GM21723 (cell line): ENCODE measurements at regions not wholly inside any gene's neighbourhood (a gene's known extent, or its start where the extent isn't known, plus 50 kb on each side); places are given as distances from the start of the nearest gene placed in this dataset.
"Not testable (repeated sequence)": the region's sequence is repeated elsewhere in the genome, so short reads cannot be mapped to it uniquely, and the experiment has no call there.

Source experiments
- ATAC-seq: cut with Tn5 transposase; IDR thresholded peaks from one replicate; pipeline ENCODE4 v1.9.1; 2021; ENCODE audit warnings: mild to moderate bottlenecking, moderate library complexity; ENCODE audit not compliant: unreplicated experiment

DNA sequence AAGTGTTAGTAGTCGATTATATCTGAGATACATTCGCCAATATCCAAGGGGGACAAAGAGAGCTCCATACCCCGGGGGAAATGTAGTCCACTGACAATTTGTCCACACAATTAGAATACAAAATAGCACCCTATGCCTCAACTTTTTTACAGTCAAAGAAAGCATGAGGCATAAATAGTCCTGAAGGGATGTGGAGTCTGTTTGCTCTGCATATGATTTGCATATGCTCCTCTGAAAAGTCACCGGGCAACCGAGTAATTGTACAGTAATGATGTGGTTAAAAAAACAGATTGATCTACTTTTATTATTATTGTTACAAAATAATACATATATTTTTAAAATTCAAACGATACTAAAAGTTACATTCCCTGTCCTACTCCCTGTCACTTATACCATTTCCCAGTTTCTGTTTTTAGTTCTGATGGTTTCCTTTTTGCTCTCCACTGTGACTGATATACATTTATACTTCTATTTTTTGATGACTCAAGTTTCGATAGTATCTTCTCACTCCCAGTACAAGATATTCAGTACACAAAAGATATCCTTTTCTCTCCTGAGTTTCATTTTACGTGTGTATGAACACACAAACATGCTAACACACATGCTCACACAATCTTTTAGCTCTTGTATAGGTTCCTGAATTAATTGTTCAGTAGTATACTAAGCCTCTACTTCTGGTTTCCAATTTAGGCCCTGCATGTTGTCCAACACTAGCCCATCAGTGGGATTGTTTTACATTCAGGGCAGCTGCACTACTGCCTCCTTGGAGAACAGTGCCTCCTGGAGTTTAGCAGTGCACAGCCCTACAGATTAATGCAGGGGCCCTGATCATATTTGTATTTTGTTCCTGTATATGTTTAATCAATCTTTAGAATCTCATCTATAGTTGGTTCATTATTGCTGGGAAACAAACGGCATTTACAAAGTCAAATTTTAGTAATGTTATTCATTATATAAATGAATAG, 130.9 kb downstream of the TES start:
- ATAC-seq: peak; percentile 56

DNA sequence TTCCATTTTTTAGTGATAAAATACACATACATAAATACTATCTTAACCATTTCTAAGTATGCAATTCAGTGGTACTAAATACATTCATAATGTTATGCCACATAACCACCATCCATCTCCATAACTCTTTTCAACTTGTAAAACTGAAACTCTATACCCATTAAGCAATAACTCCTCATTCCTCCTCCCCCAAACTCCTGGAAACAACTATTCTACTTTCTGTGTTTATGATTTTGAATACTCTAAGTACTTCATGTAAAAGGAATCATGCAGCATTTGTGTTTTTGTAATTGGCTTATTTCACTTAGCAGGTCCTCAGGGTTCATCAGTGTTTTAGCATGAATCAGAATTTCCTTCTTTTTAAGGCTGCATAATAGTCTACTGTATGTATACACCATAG, 131.8 kb downstream of the TES start:
- no peak for ATAC-seq

DNA sequence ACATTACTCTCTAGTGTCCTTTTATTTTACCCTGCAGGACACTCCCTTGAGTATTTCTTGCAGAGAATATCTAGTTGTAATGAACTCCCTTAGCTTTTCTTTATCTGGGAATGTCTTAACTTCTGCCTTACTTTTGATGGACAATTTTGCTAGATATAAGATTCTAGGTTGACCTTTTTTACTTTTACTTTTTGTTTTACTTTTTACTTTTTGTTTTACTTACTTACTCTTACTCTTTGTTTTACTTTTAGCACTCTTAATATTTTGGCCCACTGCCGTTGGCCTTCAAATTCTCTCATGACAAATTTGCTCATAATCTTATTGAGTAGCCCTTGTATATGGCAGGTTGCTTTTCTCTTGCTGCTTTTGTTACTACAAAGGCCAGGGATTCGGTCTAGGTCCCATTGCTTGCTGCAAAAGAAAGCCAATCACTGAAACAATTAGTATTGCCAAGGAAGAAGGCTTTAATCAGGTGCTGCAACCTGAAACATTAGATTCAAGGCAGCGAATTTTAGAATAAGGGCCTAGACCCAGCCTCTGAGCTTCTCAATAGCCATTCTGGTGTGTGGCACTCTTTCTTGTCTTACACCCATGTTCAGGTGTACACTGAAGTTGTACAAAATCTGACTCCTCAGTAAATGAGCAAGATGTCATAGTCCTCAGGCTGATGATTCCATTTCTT, 137.0 kb downstream of the TES start:
- ATAC-seq: no peak

DNA sequence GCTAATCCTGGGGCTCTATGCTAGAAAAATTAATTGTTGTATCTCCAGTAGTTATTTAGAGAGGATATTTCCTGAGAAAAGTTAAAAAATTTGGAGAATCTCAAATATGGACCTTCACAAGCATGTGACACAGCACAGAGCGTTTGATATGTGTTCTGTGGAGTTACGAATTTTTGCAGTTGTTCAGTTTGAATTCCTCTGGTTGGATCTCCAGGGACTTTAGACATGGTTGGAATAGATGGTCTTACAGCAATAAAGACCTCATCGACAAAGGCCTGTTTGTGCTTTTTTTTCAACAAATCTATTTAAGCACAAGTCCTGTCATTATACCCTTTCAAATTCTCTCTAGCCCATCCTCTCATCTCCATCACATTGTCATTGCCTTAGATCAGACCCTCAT, 138.0 kb downstream of the TES start:
- no peak for ATAC-seq

DNA sequence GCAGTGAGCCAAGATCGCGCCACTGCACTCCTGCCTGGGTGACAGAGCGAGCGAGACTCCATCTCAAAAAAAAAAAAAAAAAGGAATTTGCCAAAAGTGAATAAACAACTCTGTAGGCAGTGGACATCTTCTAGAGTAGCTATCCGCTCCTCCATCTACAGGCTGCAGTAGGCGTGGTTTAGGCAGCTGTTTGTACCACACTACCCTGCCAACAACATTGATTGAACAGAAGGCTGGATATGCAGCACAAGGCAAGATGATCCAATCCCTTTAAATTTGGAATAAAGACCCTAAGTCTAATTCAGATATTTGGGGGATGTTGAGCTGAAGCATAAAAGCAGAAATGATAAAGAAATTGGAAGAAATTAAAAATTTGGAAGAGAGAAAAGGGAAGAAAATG, 141.6 kb downstream of the TES start:
- no peak for ATAC-seq

DNA sequence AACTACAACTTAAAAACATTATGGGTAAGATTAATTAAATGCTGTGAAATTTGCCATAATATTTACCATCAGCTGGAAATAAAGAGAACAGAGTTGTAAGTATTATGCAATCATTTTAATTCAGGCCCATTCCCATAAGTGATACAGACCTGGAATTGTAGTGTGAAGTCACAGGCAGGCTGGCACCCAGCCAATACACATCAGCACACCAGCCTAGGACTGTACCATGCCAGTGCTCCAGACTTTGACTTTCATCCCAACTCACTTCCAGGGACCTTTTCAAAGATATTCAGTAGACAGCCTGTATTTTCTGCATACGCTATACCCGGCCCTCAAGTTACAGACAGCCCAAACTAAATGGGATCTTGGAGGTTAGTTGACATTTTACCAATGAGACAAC, 143.3 kb downstream of the TES start:
- ATAC-seq: no peak

DNA sequence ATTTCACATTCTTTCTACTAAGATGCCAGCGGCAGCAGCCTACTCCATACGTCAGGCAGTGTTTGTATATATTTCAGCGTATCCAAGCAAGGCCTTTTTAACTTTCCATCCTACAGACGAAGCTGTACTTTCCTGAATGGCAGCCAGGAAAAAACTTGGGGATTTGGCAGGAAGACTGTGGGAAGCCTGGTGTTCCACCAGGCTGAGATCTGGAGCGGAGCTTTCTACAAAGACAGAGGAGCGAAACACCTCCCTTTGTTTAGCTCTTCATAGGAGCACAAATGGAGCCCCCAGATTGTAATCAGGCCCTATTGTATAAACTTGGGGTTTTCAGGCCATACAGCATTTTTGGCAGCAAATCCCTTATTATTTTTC, 143.8 kb downstream of the TES start:
- ATAC-seq: no peak

DNA sequence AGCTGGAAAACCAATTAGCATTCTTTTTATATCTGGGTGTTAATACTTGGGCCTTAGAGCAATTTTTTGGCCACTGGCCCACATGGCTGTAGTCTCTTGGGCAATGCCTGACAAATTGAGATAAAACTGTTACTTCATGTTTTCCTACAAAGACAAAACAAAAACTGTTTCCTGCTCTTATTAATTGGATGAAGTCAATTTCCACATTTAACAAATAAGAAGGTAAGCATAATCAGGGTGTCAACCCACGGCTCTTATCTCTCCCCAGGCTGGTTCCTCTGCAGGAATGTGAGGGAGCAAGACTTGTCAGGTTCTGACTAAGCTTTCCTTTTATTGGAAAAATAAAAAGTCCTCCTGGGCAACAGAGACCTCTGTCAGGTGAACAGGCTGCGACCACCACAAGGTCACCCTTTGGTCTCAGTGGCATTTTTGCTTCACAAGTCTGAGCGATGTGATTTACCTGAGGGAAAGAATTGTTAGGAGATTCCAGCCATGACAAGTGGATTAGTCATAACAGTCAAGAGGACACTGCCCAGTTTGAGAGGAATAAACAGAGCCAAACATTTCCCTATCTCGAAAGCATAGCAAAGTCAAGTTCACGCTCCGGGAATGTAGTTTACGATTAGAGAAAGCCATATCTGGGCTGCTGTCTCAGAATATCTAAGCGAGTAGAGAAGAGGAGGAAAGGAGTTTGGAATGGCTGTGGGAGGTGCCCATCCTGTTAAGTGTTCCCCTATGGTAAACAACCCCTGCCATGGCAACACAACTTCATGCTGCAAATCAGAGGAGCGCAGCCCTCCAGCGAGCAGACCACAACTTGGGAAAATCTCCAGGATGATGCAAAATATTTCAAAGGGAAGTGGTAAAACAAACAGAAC, 144.4 kb downstream of the TES start:
- no peak for ATAC-seq

DNA sequence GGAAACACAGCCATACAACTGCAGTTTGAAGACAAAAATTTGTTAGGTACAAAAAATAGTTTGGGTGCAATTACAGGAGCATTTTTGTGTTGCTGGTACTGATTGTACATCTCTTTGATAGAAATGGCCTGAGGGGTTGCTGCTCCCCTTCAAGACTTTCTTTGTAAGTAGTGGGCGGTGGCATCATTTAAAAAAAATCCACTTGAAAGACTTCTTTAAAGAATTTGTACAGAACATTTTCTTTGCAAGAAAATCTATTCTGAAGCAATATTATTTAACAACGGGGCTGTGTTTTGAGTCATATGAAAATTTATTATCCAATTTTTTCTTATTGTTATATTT, 144.1 kb upstream of the CAV2 start:
- ATAC-seq: no peak

DNA sequence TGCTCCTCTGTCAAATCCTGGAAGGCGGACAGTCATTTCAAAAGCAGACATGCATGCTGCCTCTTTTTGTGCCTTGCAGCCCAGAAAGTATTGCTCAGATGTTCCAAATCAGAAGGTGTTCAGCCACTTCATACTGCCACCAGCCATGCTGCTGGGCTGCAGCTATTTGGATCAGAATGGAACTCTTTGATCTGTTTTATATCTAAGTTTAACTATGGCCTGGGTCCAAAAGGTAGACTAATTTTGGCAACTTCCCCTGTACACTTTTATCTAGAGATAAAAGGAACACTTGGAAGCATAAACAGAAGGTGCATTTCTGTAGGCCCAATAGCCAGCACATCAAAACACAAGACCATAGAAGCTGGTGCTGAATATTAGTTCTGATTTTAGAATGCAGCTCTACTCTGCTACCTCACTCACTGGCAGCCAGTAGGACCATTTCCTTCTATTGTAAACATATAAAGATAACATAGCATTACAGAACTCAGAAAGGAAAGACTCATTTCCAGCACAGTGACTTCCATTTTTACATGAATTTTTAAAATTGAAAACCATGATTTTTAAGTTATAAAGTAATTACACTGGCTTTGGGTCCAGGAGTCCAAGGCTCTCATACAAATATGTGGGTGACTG, 143.1 kb upstream of the CAV2 start:
- ATAC-seq: no peak

DNA sequence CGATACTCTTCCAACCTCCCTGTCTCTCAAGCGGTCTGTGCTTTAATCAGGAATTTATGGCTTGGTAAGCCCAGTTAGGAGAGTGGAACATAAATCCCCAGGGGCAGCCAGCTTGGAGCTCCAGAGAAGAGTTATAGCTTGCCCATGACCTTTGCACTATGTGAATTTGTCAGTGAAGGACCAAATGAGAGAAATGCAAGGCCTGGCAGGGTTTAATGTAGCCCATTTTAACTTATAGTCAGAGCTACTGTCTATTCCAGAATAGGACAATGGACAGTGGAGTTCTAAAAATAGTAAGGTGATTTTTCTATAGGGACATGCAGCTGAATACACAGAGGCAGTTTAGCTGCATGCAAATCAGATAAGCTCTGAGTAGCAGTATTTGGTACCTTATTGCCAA, 142.6 kb upstream of the CAV2 start:
- no peak for ATAC-seq

DNA sequence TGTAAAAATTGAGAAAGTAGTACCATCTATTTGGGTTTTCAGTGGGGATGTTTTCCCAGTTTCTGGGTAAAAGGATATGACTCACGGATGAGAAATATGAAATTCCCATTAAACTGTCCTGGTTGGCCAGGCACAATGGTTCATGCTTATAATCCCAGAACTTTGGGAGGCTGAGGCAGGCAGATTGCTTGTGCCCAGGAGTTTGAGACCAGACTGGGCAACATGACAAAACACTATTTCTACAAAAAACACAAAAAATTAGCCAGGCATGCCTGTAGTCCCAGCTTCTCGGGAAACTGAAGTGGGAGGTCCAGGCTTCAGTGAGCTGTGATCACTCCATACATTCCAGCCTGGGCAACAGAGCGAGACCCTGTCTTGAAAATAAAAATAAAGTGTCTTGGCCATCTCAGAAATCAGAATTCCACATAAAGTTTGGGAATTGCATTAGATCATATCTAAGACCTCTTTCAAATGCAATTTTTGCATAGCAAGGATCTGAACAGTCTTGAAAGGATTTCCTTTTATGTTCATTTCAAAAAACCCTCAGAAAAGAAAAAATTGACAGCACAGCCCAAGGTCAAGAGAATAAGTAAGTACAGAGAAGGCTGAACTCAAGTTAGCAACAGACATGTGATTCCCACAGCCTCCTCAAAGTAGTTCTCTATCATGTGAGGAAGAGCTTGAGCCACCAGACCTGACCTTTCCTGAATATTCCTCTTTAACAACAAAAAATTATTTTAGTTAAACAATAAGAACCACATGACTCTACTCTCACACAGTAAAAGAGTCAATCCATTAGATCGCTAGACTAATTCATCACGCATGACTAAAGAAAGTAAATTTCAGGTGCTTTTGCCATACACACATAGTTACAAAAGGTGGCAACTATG, 141.5 kb upstream of the CAV2 start:
- ATAC-seq: no peak

DNA sequence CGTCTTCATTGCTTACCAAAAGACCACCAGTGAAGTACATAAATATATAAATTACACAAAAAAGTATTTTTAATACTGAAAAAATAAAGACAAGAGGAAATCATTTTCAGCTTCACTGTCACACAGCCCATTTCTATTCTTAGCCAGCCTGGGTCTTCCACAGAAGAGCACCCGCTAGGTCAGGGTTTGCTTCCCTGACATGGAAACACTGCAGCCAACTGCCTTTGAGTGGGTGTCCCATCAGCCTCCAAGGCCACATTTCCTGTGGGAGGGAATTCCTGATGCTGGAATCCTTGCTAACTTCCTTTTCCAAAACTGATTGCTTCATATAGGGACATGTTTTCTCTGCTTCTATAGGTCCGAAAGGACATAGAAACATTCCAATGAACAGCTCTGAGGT, 137.8 kb upstream of the CAV2 start:
- no peak for ATAC-seq

DNA sequence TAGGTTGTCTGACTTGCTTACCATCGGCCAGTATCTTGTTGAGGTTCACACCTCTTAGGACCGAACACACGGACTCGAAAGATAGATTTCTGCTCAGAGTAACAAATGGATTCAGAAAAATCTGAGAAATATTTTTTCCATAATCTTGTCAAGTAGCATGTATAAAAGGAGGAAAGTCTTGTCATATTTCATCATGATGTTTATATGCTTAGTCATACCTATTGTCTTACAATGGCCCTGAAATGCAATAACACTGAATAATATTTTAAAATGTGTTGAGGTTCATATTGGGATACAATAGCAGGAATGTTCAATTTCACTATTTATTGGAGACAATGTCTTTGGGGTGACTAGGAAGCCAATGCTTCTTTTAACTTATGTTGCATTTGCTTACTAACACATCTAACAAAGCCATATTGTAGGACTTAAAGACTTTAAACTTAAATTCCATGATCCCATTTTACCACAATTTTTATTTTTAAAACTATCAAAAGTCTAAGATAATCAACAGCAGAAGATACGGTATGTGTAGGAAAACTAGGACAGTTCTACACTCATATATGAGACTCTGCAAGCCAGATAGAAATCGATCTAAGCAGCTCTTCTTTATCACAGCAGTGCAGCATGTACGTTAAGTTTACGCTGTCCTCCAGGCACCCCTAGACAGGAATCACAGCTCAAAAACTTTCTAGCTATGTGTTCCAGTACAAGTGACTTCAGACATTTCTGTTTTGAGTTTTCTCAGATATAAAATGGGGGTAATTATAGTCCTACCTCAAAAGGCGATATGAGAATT, 135.7 kb upstream of the CAV2 start:
- ATAC-seq: no peak

DNA sequence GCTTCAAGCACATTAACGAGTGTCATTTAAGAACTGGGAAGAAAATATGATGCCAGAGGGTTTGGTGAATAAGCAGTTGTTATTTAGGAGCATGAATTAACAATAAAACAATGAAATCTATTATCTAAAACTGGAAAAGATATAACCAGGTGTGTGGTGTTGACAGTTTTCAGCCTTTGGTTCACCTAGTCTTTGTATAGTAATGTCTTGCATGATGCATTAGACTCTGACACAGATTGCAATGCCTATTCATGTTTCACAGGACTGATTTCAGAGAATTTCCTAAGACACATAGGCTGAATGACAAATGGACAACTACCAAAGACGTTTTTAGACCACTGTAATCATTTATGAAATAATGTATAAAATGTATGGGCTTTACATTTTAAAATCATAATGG, 135.1 kb upstream of the CAV2 start:
- no peak for ATAC-seq

DNA sequence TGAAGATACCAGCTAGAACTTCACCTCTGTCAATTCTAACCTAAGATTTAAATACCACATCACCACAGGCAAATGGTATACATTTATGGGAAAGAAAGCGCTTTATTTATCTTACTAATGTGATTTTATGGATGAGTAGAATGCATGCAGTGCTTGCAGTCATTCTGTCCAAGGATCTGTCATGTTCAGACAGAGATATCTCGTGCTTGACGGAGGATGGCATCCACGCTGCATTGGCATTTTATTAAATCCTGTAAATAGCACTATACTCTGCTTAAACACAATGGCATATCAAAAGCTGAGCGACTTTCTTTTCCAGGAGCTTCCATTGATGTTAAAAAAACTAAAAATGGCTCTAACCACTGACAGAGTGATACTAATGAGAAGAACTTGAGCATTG, 133.7 kb upstream of the CAV2 start:
- ATAC-seq: no peak

DNA sequence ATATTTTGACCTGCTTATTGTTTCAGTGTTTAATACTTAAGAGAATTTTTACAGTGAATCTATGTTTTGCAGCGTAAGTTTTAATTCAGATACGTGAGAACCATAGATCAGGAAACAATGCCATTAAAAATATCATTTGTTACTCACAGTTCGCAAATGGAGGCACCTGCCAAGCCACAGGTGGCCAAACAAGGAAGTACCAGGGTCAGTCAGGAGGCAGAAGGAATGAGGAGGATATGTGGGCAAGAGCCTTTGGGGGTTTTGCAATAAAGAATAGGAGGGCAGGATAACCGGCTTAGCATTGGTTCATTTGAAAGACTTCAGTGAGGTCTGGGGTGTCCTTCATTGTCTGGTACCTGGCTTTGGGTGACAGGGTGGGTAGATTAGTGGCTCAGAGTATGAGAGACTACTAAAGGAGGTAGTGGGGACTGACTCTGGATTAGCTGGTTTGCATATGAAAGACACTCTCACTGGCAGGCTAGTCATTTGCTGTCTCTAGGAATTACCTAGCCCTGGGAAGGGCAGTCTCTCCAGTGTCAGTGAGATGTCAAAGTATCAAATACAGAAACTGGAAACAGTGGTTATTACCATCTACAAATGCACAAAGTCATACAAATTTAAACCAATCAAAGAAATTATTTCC, 132.2 kb upstream of the CAV2 start:
- ATAC-seq: no peak

DNA sequence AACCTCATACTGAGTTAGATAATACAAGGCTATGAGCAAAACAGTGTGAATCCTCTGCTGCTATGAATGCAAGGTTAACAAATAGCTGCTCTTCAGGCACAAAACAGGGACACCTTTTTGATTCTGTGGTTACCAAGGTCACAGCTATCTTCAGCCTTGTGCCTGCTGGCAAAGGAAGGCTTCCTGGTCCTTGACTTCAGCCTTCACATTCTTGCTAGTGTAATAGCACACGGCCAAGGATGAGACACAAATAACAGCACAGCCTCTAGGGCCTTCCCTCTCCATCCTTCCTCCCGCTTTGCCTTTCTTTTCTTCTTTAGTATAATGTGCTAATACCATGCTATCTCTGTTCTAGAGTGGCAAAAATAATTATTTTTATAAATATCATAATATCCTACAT, 130.6 kb upstream of the CAV2 start:
- no peak for ATAC-seq

DNA sequence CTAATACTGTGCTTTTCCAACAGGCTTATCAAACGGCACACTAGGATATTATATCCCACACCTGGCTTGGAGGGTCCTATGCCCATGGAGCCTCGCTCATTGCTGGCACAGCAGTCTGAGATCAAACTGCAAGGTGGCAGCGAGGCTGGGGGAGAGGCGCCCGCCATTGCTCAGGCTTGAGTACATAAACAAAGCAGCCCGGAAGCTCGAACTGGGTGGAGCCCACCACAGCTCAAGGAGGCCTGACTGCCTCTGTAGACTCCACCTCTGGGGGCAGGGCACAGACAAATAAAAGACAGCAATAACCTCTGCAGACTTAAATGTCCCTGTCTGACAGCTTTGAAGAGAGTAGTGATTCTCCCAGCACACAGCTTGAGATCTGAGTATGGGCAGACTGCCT, 128.0 kb upstream of the CAV2 start:
- ATAC-seq: not testable (repeated sequence)
